ENCODE measurements at regions not wholly inside any gene's neighbourhood (a gene's known extent, or its start where the extent isn't known, plus 50 kb on each side); places are given as distances from the start of the nearest gene placed in this dataset.

DNA sequence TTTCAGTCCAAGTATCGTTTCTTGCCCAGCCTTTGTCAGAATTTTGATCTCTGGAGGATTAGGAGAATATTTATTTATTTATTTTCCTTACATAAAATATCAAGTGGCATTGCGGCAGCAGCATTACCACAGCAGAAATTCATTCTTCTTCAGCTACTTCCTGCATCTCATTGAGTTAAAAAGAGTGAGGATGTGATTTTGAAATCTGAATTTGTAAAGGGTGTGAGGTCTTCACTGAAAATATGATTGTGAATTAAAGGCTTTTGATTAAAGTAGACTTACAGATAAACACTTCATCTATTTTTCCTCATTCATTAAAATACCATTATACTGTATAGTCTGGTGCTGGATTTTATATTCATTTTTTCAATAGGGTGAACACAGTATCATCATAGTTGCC, 328.4 kb downstream of the PRL start:
- TF ChIP-seq OSR1 (CRISPR knock-in tag; IDR thresholded peaks at IDR 0.05): no peak
- no peak for TF ChIP-seq RARB (CRISPR knock-in tag; IDR thresholded peaks at IDR 0.05)
- TF ChIP-seq TSHZ2 (CRISPR knock-in tag; IDR thresholded peaks at IDR 0.05): no peak
- TF ChIP-seq ZFP30 (CRISPR knock-in tag; IDR thresholded peaks at IDR 0.05): no peak
- TF ChIP-seq TOX (CRISPR knock-in tag; IDR thresholded peaks at IDR 0.05; ENCODE audit: borderline replicate concordance): no peak
- no peak for TF ChIP-seq BACH2 (CRISPR knock-in tag; IDR thresholded peaks at IDR 0.05; ENCODE audit: borderline replicate concordance)
- no peak for TF ChIP-seq ZFP3 (CRISPR knock-in tag; IDR thresholded peaks at IDR 0.05)
- TF ChIP-seq ESRRG (CRISPR knock-in tag; IDR thresholded peaks at IDR 0.05): no peak
- no peak for TF ChIP-seq PATZ1 (CRISPR knock-in tag; IDR thresholded peaks at IDR 0.05; ENCODE audit: borderline replicate concordance)
